ENCODE measurements at regions not wholly inside any gene's neighbourhood (a gene's known extent, or its start where the extent isn't known, plus 50 kb on each side); places are given as distances from the start of the nearest gene placed in this dataset.
"Not testable (repeated sequence)": the region's sequence is repeated elsewhere in the genome, so short reads cannot be mapped to it uniquely, and the experiment has no call there.

DNA sequence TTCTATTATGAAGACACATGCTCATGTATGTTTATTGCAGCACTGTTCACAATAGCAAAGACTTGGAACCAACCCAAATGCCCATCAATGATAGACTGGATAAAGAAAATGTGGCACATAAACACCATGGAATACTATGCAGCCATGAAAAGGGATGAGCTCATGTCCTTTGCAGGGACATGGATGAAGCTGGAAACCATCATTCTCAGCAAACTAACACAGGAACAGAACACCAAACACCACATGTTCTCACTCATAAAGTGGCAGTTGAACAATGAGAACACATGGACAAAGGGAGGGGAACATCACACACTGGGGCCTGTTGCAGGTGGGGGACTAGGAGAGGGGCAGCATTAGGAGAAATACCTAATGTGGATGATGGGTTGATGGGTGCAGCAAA is 77.9 kb upstream of the BCHE start:
- not testable (repeated sequence) for H2AK5ac ChIP-seq (ENCODE audit: low read depth, low read length); H3K9me3 ChIP-seq (replicated peaks in 1 of 2; ENCODE audit: control insufficient read depth in 2 of 2, insufficient read depth in 1 of 2, low read depth in 1 of 2, low read length in 2 of 2); H2AFZ ChIP-seq (ENCODE audit: low read length); H4K8ac ChIP-seq (ENCODE audit: low read depth, low read length); H3K9ac ChIP-seq (ENCODE audit: low read depth, low read length, poor library complexity); H3K4ac ChIP-seq (ENCODE audit: low read length); H3K4me1 ChIP-seq (ENCODE audit: control insufficient read depth in 2 of 2, insufficient read depth in 1 of 2, low read depth in 1 of 2, low read length in 2 of 2); H3K14ac ChIP-seq (ENCODE audit: low read length); H3K23ac ChIP-seq (ENCODE audit: low read depth, low read length, poor library complexity); H3K36me3 ChIP-seq (replicated peaks in 1 of 2; ENCODE audit: control insufficient read depth in 2 of 2, insufficient read depth in 2 of 2, low read length in 2 of 2); H3K4me3 ChIP-seq (ENCODE audit: low read length in 2 of 2); H2BK12ac ChIP-seq (ENCODE audit: low read length); H3K79me1 ChIP-seq (ENCODE audit: low read depth, low read length); H4K91ac ChIP-seq (ENCODE audit: low read depth, low read length, poor library complexity); H3K4me2 ChIP-seq (ENCODE audit: insufficient read depth, low read length, poor library complexity, severe bottlenecking); H2BK120ac ChIP-seq (ENCODE audit: low read depth, low read length); H2BK15ac ChIP-seq (ENCODE audit: low read length); H3K18ac ChIP-seq (ENCODE audit: low read length); H3K27me3 ChIP-seq (ENCODE audit: control insufficient read depth in 3 of 3, insufficient read depth in 3 of 3, low read depth in 1 of 3, low read length in 3 of 3); DNase-seq (ENCODE audit: low spot score); H2BK5ac ChIP-seq (ENCODE audit: low read length); H3K27ac ChIP-seq (replicated peaks; ENCODE audit: low read length)

- Histone ChIP-seq H3K79me1 (ENCODE audit: low read depth, low read length) (no peaks in the 10 kb centered on the region), H3K27ac (replicated peaks; ENCODE audit: low read length) (no peak overlapping the region), H2AFZ (ENCODE audit: low read length) (no peak overlapping the region), H3K36me3 (replicated peaks in 1 of 2; ENCODE audit: control insufficient read depth in 2 of 2, insufficient read depth in 2 of 2, low read length in 2 of 2) (no peaks in the 10 kb centered on the region), H2BK15ac (ENCODE audit: low read length) (no peak overlapping the region), H2BK120ac (ENCODE audit: low read depth, low read length) (no peak overlapping the region), H3K27me3 (ENCODE audit: control insufficient read depth in 3 of 3, insufficient read depth in 3 of 3, low read depth in 1 of 3, low read length in 3 of 3) (no peaks in the 10 kb centered on the region), H2AK5ac (ENCODE audit: low read depth, low read length) (no peak overlapping the region), H3K4me1 (ENCODE audit: control insufficient read depth in 2 of 2, insufficient read depth in 1 of 2, low read depth in 1 of 2, low read length in 2 of 2) (no peaks in the 10 kb centered on the region), H3K23ac (ENCODE audit: low read depth, low read length, poor library complexity) (no peak overlapping the region), H3K18ac (ENCODE audit: low read length) (no peak overlapping the region), H4K91ac (ENCODE audit: low read depth, low read length, poor library complexity) (no peak overlapping the region), H3K14ac (ENCODE audit: low read length) (no peak overlapping the region), H2BK5ac (ENCODE audit: low read length) (no peak overlapping the region), H3K9me3 (replicated peaks in 1 of 2; ENCODE audit: control insufficient read depth in 2 of 2, insufficient read depth in 1 of 2, low read depth in 1 of 2, low read length in 2 of 2) (no peaks in the 10 kb centered on the region), H2BK12ac (ENCODE audit: low read length) (no peak overlapping the region), H3K4me2 (ENCODE audit: insufficient read depth, low read length, poor library complexity, severe bottlenecking) (no peak overlapping the region), H3K4me3 (ENCODE audit: low read length in 2 of 2) (no peak overlapping the region), H3K9ac (ENCODE audit: low read depth, low read length, poor library complexity) (no peak overlapping the region), H3K4ac (ENCODE audit: low read length) (no peak overlapping the region), H4K8ac (ENCODE audit: low read depth, low read length) (no peak overlapping the region)
- WGBS, 2 donors (ENCODE audit: extremely low coverage in 2 of 2, insufficient read length in 2 of 2, insufficient replicate concordance in 1 of 2): no CpG with 5 or more reads among the region's 7 CpGs
- DNase-seq (ENCODE audit: low spot score): no peak
Observed at GRCh38 chr3:165903885-165904630, 66.8 kb upstream of the BCHE start.

DNA sequence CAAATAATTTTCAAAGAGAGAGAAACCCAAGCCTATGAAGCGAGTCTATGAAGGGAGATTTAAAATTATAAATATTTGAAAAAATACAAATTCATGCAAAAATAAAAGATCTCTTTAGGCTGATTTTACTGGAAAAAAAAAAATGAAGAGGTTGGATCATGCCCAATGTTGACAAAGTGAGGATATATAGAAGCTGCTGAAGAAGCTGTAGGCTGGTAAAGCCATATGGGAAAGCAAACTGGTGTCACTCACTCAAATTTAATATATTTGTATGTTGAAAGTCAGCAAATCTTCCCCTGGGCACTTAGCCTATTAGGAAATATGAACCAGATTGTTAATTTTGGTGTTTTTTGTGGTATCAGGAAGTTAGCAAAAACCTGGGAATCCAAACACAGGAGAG is 61.8 kb upstream of the BCHE start:
- Histone ChIP-seq H2AK5ac (ENCODE audit: low read depth, low read length) (no peak overlapping the region), H3K9me3 (replicated peaks in 1 of 2; ENCODE audit: control insufficient read depth in 2 of 2, insufficient read depth in 1 of 2, low read depth in 1 of 2, low read length in 2 of 2) (no peaks in the 10 kb centered on the region), H3K23ac (ENCODE audit: low read depth, low read length, poor library complexity) (no peak overlapping the region), H3K27ac (replicated peaks; ENCODE audit: low read length) (no peak overlapping the region), H3K9ac (ENCODE audit: low read depth, low read length, poor library complexity) (no peak overlapping the region), H2BK5ac (ENCODE audit: low read length) (no peak overlapping the region), H2AFZ (ENCODE audit: low read length) (no peak overlapping the region), H3K4me2 (ENCODE audit: insufficient read depth, low read length, poor library complexity, severe bottlenecking) (no peak overlapping the region), H3K36me3 (replicated peaks in 1 of 2; ENCODE audit: control insufficient read depth in 2 of 2, insufficient read depth in 2 of 2, low read length in 2 of 2) (no peaks in the 10 kb centered on the region), H3K4me1 (ENCODE audit: control insufficient read depth in 2 of 2, insufficient read depth in 1 of 2, low read depth in 1 of 2, low read length in 2 of 2) (no peaks in the 10 kb centered on the region), H3K4me3 (ENCODE audit: low read length in 2 of 2) (no peak overlapping the region), H3K4ac (ENCODE audit: low read length) (no peak overlapping the region), H3K18ac (ENCODE audit: low read length) (no peak overlapping the region), H3K14ac (ENCODE audit: low read length) (no peak overlapping the region), H3K27me3 (ENCODE audit: control insufficient read depth in 3 of 3, insufficient read depth in 3 of 3, low read depth in 1 of 3, low read length in 3 of 3) (no peaks in the 10 kb centered on the region), H2BK12ac (ENCODE audit: low read length) (no peak overlapping the region), H2BK15ac (ENCODE audit: low read length) (no peak overlapping the region), H3K79me1 (ENCODE audit: low read depth, low read length) (no peaks in the 10 kb centered on the region), H4K91ac (ENCODE audit: low read depth, low read length, poor library complexity) (no peak overlapping the region), H4K8ac (ENCODE audit: low read depth, low read length) (no peak overlapping the region), H2BK120ac (ENCODE audit: low read depth, low read length) (no peak overlapping the region)
- no peak for DNase-seq (ENCODE audit: low spot score)
- no CpG with 5 or more reads among the region's 1 CpG for WGBS, 2 donors (ENCODE audit: extremely low coverage in 2 of 2, insufficient read length in 2 of 2, insufficient replicate concordance in 1 of 2)

DNA sequence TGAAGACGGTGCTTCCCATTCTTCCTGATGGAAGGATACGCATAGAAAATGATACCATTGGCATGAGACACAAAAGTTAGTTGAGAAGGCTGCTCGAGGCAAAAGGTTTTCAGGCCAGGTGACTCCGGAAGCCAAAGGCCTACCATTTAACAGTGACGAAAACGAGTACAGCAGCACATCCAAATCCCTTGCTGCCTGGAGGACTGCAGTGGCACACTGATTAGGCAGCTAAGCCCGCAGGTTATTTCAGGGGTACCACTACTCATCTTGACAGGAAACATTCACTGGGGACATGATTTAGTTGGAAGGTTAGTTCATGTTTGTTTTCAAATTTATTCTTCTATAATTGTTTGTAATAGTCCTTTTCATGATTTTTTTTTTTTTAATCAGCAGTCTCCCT is 59.9 kb upstream of the BCHE start:
- no peak for DNase-seq (ENCODE audit: low spot score)
- H2BK15ac ChIP-seq (ENCODE audit: low read length): no peak overlapping the region
- H2AK5ac ChIP-seq (ENCODE audit: low read depth, low read length): no peak overlapping the region
- no peak overlapping the region for H3K4me2 ChIP-seq (ENCODE audit: insufficient read depth, low read length, poor library complexity, severe bottlenecking)
- H3K14ac ChIP-seq (ENCODE audit: low read length): no peak overlapping the region
- no peak overlapping the region for H2AFZ ChIP-seq (ENCODE audit: low read length)
- no peak overlapping the region for H2BK120ac ChIP-seq (ENCODE audit: low read depth, low read length)
- WGBS, 2 donors (ENCODE audit: extremely low coverage in 2 of 2, insufficient read length in 2 of 2, insufficient replicate concordance in 1 of 2): no CpG with 5 or more reads among the region's 7 CpGs
- no peak overlapping the region for H4K91ac ChIP-seq (ENCODE audit: low read depth, low read length, poor library complexity)
- H2BK5ac ChIP-seq (ENCODE audit: low read length): no peak overlapping the region
- H3K4ac ChIP-seq (ENCODE audit: low read length): no peak overlapping the region
- no peak overlapping the region for H4K8ac ChIP-seq (ENCODE audit: low read depth, low read length)
- no peaks in the 10 kb centered on the region for H3K27me3 ChIP-seq (ENCODE audit: control insufficient read depth in 3 of 3, insufficient read depth in 3 of 3, low read depth in 1 of 3, low read length in 3 of 3)
- H3K79me1 ChIP-seq (ENCODE audit: low read depth, low read length): no peaks in the 10 kb centered on the region
- no peak overlapping the region for H3K9ac ChIP-seq (ENCODE audit: low read depth, low read length, poor library complexity)
- no peak overlapping the region for H3K18ac ChIP-seq (ENCODE audit: low read length)
- H3K4me3 ChIP-seq (ENCODE audit: low read length in 2 of 2): no peak overlapping the region
- H3K36me3 ChIP-seq (replicated peaks in 1 of 2; ENCODE audit: control insufficient read depth in 2 of 2, insufficient read depth in 2 of 2, low read length in 2 of 2): no peaks in the 10 kb centered on the region
- H3K23ac ChIP-seq (ENCODE audit: low read depth, low read length, poor library complexity): no peak overlapping the region
- no peaks in the 10 kb centered on the region for H3K4me1 ChIP-seq (ENCODE audit: control insufficient read depth in 2 of 2, insufficient read depth in 1 of 2, low read depth in 1 of 2, low read length in 2 of 2)
- H3K9me3 ChIP-seq (replicated peaks in 1 of 2; ENCODE audit: control insufficient read depth in 2 of 2, insufficient read depth in 1 of 2, low read depth in 1 of 2, low read length in 2 of 2): no peaks in the 10 kb centered on the region
- H3K27ac ChIP-seq (replicated peaks; ENCODE audit: low read length): no peak overlapping the region
- H2BK12ac ChIP-seq (ENCODE audit: low read length): no peak overlapping the region
